ENCODE measurements at regions not wholly inside any gene's neighbourhood (a gene's known extent, or its start where the extent isn't known, plus 50 kb on each side); places are given as distances from the start of the nearest gene placed in this dataset.

GRCh38 chr1:99133756-99134500 is 129.3 kb upstream of the PLPPR5 start:
- TF ChIP-seq CTCF (optimal IDR thresholded peaks at IDR 0.05 in 1 of 3, IDR thresholded peaks at IDR 0.05 in 1 of 3, conservative IDR thresholded peaks at IDR 0.05 in 1 of 3; ENCODE audit: extremely low read depth in 1 of 3, insufficient read depth in 2 of 3, low read length in 3 of 3), result no peak
- no peak for TF ChIP-seq EZH2 (IDR thresholded peaks at IDR 0.05; ENCODE audit: low read length)
